ENCODE measurements at regions not wholly inside any gene's neighbourhood (a gene's known extent, or its start where the extent isn't known, plus 50 kb on each side); places are given as distances from the start of the nearest gene placed in this dataset.
"Not testable (repeated sequence)": the region's sequence is repeated elsewhere in the genome, so short reads cannot be mapped to it uniquely, and the experiment has no call there.

DNA sequence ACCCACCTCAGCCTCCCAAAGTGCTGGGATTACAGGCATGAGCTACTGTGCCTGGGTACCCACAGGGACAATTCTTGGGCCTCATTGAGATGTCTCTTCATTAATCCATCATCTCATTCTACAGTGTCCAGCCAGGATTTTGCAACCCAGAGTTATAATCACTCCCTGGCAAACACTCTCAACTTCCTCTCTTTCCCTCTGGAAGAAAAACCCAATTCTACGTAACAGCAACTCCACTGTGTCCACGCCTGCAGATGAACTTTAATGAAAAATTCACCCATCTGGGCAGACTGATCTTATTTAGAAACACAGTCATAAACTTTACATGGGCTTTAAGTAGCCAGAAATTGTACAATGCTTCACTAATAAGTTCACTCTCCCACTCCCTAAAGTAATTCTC is 90.1 kb upstream of the ABCC4 start:
- DNase-seq = no peak

DNA sequence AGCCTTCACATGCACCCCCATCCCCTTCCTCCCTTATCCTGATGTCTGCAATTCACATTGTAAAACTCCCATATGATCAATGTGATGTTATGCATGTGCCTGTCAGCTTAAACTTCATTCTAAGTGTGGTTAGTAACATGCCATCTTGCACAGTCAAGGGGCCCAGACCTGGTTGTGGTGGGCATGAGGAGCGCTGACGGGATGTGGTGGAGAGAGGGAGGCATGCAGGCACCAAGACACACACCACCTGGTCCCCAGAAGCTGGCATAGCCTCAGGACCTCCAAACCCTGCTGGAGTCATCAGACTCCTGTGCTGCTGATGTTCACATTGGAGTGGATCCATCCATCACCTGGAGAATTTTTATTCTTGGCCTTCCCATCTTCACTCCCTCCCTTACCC is 90.5 kb upstream of the ABCC4 start:
- no peak for DNase-seq

DNA sequence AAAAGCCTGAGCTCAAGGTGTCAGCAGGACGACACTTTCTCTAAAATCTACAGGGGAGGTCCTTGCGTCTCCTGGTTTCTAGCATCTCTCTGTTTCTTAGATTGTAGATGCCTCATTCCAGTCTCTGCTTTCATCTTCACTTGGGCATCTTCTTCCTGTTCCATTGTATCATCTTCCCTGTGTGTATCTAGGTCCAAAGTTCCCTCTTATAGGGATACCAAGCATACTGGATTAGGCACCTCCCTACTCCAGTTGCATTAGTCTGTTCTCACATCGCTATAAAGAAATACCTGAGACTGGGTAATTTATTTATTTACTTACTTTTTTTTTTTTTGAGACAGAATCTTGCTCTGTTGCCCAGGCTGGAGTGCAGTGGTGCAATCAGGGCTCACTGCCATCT is 91.3 kb upstream of the ABCC4 start:
- no peak for DNase-seq

- DNase-seq = peak; percentile 70
These were observed 102.3 kb upstream of the ABCC4 start for GRCh38 chr13:95403349-95404140.

- DNase-seq = peak; percentile 83
These were observed 103.1 kb upstream of the ABCC4 start for GRCh38 chr13:95404141-95404882.

DNA sequence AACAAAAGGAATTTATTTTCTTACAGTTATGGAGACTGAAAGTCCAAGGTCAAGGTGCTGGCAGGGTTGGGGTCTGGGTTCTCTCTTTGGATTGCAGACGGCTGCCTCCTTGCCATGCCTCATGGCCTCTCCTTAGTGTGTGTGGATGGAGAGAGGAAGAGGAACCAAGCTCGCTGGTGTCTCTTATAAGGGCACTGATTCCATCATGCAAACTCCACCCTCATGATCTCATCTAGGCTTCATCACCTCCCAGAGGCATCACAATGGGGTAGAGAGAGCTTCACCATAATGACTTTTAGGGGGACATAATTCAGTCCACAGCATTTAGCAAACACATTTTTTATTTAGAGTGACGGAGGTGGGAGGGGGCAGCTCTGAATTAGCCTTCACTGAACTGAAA is 104.9 kb upstream of the ABCC4 start:
- DNase-seq = no peak

DNA sequence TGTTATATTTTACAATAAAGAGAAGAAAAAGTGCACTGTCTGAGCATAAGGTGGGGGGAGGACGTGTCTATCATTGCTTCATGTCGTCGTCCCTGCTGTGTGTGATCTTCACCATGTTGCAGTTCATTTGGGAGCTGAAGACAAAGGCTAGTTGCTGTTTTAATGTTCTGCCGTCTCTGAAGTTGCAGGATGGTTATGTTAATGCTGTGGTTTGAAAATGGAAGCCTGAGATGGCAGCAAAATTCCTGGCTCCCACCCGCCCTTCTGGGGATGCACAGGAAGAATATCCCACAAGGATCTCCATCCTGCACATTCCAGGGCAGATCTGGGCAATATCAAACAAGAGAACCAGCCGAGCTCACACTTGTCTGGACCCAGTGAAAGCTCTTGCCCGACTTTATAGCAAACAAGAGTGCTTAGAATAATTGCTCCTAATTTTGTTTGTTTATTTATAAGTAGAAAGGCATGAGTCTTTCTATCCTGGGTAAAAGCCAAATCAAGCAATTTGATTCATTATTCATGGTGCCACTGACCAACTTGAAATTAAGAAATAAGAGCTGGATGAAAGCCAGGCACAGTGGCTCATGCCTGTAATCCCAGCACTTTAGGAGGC is 110.3 kb upstream of the ABCC4 start:
- DNase-seq = no peak

GRCh38 chr13:95418946-95419345 is 117.7 kb upstream of the ABCC4 start:
- no peak for DNase-seq

DNA sequence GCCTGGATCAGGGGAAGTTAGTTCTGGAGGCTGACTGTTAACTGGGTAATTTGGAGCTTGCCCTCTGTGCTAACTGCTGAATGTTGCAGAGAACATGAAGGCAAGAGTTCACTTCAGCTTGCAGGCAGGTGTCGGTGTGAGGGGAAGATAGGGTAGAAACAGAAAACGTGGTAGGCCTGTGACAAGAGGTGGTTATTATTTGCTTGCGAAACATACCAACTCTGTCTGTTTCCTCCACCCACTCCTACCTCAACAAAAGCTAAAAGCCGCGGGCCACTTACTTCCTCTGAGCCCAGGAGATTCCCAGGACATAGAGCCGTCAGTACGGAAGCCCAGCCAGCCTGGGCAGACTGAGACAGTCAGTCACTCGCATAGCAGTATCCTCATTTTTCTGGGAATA is 119.2 kb upstream of the ABCC4 start:
- no peak for DNase-seq

DNA sequence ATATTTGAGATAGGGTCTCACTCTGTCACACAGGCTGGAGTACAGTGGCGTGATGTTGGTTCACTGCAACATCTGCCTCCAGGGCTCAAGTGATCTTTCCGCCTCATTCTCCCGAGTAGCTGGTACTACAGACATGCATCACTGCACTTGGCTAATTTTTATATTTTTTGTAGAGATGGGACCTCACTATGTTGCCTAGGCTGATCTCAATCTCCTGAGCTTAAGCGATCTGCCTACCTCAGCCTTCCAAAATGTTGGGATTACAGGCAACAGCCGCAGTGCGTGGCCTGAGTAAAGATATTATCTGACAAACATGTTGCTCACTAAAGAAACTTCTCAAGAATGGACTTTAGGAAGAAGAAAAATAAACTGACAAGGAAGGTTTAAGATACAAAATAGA is 125.4 kb upstream of the ABCC4 start:
- DNase-seq = no peak

- DNase-seq = not testable (repeated sequence)
These were observed 122.0 kb upstream of the CLDN10 start for GRCh38 chr13:95430525-95430924.

DNA sequence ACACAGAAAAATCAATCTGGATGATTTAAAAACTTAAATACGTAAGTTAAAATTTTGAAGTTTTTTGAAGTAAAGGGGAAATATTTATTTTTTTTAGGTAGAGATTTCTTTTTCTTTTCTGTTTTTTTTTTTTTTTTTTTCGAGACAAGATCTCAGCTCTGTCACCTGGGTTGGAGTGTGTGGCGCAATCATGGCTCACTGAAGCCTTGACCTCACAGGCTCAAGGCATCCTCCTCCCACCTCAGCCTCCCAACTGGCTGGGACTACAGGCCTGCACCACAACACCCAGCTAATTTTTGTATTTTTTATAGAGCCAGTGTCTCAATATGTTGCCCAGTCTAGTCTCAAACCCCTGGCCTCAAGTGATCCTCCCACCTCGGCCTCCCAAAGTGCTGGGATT is 120.4 kb upstream of the CLDN10 start:
- no peak for DNase-seq

DNA sequence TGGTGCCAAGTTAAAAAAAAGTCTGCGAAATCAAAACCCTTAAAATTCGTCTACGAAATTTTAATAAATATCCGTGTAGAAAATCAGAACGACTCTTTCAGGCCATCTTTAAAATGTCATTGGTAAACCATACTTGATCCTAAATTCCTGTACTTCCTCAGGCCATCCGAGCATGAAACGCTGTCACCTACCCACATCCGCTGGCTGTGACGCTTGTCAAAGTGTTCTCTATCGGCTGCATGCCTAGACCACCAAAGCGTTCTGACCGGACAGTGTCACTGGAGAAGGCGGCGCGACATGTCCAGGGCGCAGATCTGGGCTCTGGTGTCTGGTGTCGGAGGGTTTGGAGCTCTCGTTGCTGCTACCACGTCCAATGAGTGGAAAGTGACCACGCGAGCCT is 119.0 kb upstream of the CLDN10 start:
- no peak for DNase-seq

DNA sequence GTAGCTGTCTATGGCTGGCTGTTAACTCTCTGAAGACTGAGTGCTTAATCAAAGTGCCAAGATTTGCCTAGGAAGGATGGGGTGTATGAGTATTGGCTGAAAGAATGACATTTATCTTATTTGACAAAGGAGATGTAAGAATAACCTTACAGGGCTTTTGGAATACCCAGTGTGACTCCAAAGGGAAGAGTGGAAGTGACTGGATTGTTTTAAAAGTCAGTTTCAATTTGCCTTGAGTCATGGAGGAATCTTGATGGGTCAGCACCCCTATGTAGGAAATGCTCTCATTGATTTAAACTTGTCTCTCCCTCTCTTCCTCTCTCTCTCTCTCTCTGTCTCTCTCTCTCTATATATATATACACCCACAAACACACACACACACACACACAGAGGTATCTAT is 118.4 kb upstream of the CLDN10 start:
- no peak for DNase-seq

DNA sequence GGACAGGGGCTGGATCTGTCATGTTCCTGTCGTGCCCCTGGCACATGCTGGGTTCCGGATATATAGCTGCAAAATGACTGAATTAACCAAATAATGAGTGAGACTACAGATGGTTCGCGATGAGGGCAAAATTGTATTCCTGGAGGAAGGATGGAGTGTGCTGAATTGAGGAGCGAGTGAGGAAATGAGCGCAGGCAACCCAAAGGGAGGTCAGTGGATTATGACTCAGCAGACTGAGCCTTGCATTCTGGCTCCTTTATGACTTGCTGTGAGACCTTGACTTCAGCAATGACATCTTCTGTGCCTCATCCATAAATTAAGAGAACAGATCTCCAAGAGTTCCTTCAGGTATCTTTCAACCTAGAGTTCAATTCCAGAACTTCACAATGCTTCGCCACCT is 115.0 kb upstream of the CLDN10 start:
- no peak for DNase-seq

GRCh38 chr13:95438297-95438696 is 114.2 kb upstream of the CLDN10 start:
- no peak for DNase-seq

- no peak for DNase-seq
These were observed 112.0 kb upstream of the CLDN10 start for GRCh38 chr13:95440441-95441088.

DNA sequence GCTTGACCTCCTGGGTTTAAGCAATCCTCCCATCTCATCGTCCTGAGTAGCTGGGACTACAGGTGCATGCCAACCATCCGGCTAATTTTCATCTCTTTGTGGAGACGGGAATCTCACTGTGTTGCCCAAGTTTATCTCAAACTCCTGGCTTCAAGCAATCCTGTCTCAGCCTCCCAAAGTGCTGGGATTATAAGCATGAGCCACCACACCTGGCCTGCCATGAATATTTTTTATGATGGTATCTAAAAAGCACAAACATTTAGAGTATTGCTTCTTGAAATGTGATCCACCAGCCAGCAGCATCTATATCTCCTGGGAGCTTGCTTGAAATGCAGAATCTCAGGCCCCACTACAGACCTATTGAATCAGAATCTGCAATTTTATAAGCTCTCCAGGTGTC is 111.2 kb upstream of the CLDN10 start:
- DNase-seq = no peak

- no peak for DNase-seq
These were observed 108.4 kb upstream of the CLDN10 start for GRCh38 chr13:95444006-95444730.

DNA sequence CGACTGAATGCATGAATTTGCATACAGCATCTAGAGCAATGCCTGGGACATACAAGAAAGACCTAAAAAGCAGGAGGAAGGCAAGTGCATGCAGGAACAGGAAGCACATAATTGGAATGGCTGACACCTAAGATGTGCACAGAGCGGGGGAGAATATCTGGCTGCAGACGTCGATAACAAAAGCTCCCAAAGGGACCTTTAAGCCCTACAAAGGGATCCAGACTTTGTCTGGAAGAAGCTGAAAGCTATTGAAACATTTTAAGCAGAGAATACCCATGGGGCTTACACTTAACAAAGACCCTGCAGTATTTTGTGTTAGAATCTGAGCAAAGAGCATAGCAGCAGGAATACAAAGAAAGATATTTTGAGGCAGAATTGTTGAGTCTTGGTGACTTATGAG is 107.4 kb upstream of the CLDN10 start:
- DNase-seq = no peak

DNA sequence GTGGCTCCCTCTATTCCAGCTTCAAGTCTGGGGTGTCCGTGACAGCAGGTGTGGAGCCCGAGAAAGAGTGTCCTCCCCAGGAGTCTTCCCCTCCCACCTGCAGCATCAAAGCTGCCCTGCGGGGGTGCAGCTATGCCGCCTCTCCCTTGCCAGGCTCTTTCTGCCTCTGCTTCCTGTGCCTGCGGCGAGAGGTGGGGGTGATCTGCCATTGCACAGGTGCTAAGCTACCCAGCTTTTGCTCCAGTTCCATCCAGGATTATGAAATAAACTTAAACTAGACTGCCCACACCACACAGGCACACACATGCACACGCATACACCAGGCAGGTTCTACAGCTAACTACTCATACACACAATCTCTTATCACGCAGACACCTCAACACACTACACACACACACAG is 104.7 kb upstream of the CLDN10 start:
- no peak for DNase-seq

GRCh38 chr13:95451656-95452055 is 100.9 kb upstream of the CLDN10 start:
- DNase-seq = no peak

- DNase-seq = no peak
These were observed 100.1 kb upstream of the CLDN10 start for GRCh38 chr13:95452375-95452774.
